Pancreas (tissue), 10 donors: ENCODE measurements at regions not wholly inside any gene's neighbourhood (a gene's known extent, or its start where the extent isn't known, plus 50 kb on each side); places are given as distances from the start of the nearest gene placed in this dataset.

ENCODE experiments used
- ATAC-seq, 4 donors: fragments of 200-7000 bp; cut with Tn5 transposase; one replicate each; pipeline versions ENCODE4 v1.8.0 to v1.9.1; 2020; ENCODE audit warnings: mild to moderate bottlenecking in 4 of 4, moderate library complexity in 4 of 4
- DNase-seq, 6 donors: peaks; one replicate each; pipeline ENCODE4 v3.0.0-alpha.2; 2020
- FAIRE-seq: peaks from 2 replicates; lab custom pipeline; 2012; peaks lifted over from hg19 to GRCh38; lab: Jason Lieb, UNC
- H3K27ac ChIP-seq, 4 donors: fragments of 200-600 bp; sonication (generic); 1 replicate in 3 of 4; 2 replicates in 1 of 4; pipeline versions ENCODE4 v1.5.0 to v1.8.0; 2020
- H3K27me3 ChIP-seq, 4 donors: fragments of 200-600 bp; one replicate each; pipeline ENCODE4 v1.8.0; 2021
- H3K36me3 ChIP-seq, 3 donors: fragments of 200-600 bp; sonication (generic) in 1 of 3; one replicate each; pipeline versions ENCODE4 v1.5.0 to v1.8.0; 2020 to 2021
- H3K4me1 ChIP-seq, 3 donors: fragments of 200-600 bp; one replicate each; pipeline ENCODE4 v1.8.0; 2021
- H3K4me3 ChIP-seq, 4 donors: fragments of 200-600 bp; sonication (generic) in 2 of 4; one replicate each; pipeline versions ENCODE4 v1.5.0 to v1.8.0; 2020 to 2021
- H3K9me3 ChIP-seq, 4 donors: fragments of 200-600 bp; one replicate each; pipeline ENCODE4 v1.8.0; 2021
- CTCF ChIP-seq, 4 donors: fragments of 200-600 bp; sonication (generic) in 3 of 4; IDR thresholded peaks; one replicate each; pipeline versions ENCODE4 v1.5.0 to v1.8.0; 2021; ENCODE audit warnings: antibody characterized with exemption in 4 of 4
- WGBS, 2 donors: extraction: QIAGEN DNeasy Blood & Tissue Kit; methylation state at CpG; one replicate each; pipeline ENCODE4 v1.1.7; 2013; 5-methylcytosine and 5-hydroxymethylcytosine counted together
- intact Hi-C, 3 donors: fragments of 100-400 bp; cut with DNase I; formaldehyde crosslinking; loops; one replicate each; pipeline versions ENCODE4 v1.11.1 to v1.14.2; 2022
- donor health status: healthy with polysubstance abuse.
- donor health status: DM: no; HTN: no; CAD: no; lungs with moderate emphysema.
- donor health status: DM: no; HTN: no; CAD: no.
- donor health status: control.
- donor health status: control.
- donor health status: Bipolar disorder and iron deficiency.
- donor health status: DM: yes; HTN: yes; CAD: no.
- donor health status: DM: no; HTN: no; CAD: no.
- donor health status: DM: no; HTN: no; CAD: no.
- donor health status: DM: yes; HTN: yes; CAD: no.

GRCh38 chr12:114864837-114865551 lies 181.0 kb upstream of the TBX3 start:
- TF ChIP-seq CTCF (IDR thresholded peaks at IDR 0.05) = no peak
- Histone ChIP-seq H3K27me3 (no peaks in the 10 kb centered on the region), H3K4me1 (no peaks in the 10 kb centered on the region), H3K4me3 (no peak overlapping the region), H3K36me3 (no peaks in the 10 kb centered on the region), H3K9me3 (no peaks in the 10 kb centered on the region), H3K27ac (no peak overlapping the region)
- DNase-seq (no peak), ATAC-seq (no peak), FAIRE-seq (no peak)
- intact Hi-C loops = no loop called here
- WGBS, 2 donors = 18 to 24% methylated on average over 12 of the region's 12 CpGs

GRCh38 chr12:114863911-114864310 lies 179.9 kb upstream of the TBX3 start:
- intact Hi-C loops = no loop called here
- ATAC-seq = no peak
- Histone ChIP-seq H3K27ac (no peak overlapping the region), H3K27me3 (no peaks in the 10 kb centered on the region), H3K4me3 (no peak overlapping the region), H3K36me3 (no peaks in the 10 kb centered on the region), H3K9me3 (no peaks in the 10 kb centered on the region), H3K4me1 (no peaks in the 10 kb centered on the region)
- no peak for DNase-seq
- TF ChIP-seq CTCF (IDR thresholded peaks at IDR 0.05) = no peak
- no peak for FAIRE-seq
- 58 to 63% methylated on average over 12 of the region's 12 CpGs for WGBS, 2 donors

GRCh38 chr12:114860969-114861368 lies 177.0 kb upstream of the TBX3 start:
- Histone ChIP-seq H3K4me3 (no peak overlapping the region), H3K27me3 (no peaks in the 10 kb centered on the region), H3K36me3 (no peaks in the 10 kb centered on the region), H3K4me1 (no peaks in the 10 kb centered on the region), H3K27ac (no peak overlapping the region), H3K9me3 (no peaks in the 10 kb centered on the region)
- no peak for DNase-seq
- no peak for TF ChIP-seq CTCF (IDR thresholded peaks at IDR 0.05)
- intact Hi-C loops = no loop called here
- ATAC-seq = no peak
- no peak for FAIRE-seq
- 61 to 78% methylated on average over 6 of the region's 6 CpGs for WGBS, 2 donors

GRCh38 chr12:114858388-114859146 lies 174.6 kb upstream of the TBX3 start:
- FAIRE-seq (no peak), ATAC-seq (no peak), DNase-seq (no peak)
- H3K4me1 ChIP-seq = no peaks in the 10 kb centered on the region
- no peaks in the 10 kb centered on the region for H3K36me3 ChIP-seq
- H3K27ac ChIP-seq = no peak overlapping the region
- 30 to 37% methylated on average over 7 of the region's 7 CpGs for WGBS, 2 donors
- no peaks in the 10 kb centered on the region for H3K27me3 ChIP-seq
- H3K9me3 ChIP-seq = no peaks in the 10 kb centered on the region
- intact Hi-C loops = no loop called here
- no peak overlapping the region for H3K4me3 ChIP-seq
- no peak for TF ChIP-seq CTCF (IDR thresholded peaks at IDR 0.05)

- H3K4me3 ChIP-seq = no peak overlapping the region
- H3K36me3 ChIP-seq = no peaks in the 10 kb centered on the region
- H3K27ac ChIP-seq = no peak overlapping the region
- no peak for DNase-seq
- no peaks in the 10 kb centered on the region for H3K4me1 ChIP-seq
- H3K9me3 ChIP-seq = no peaks in the 10 kb centered on the region
- FAIRE-seq = no peak
- ATAC-seq = no peak
- intact Hi-C loops = no loop called here
- TF ChIP-seq CTCF (IDR thresholded peaks at IDR 0.05) = no peak
- 58 to 73% methylated on average over 3 of the region's 3 CpGs for WGBS, 2 donors
- H3K27me3 ChIP-seq = no peaks in the 10 kb centered on the region
These were observed 171.7 kb upstream of the TBX3 start for GRCh38 chr12:114855678-114856077.
